ENCODE measurements at regions not wholly inside any gene's neighbourhood (a gene's known extent, or its start where the extent isn't known, plus 50 kb on each side); places are given as distances from the start of the nearest gene placed in this dataset.

- TF ChIP-seq POLR2AphosphoS5 (IDR thresholded peaks at IDR 0.05; ENCODE audit: low read depth, low read length) (no peak), CTCF (IDR thresholded peaks at IDR 0.05) (no peak), REST (IDR thresholded peaks at IDR 0.05; ENCODE audit: insufficient read depth in 1 of 2, low read depth in 2 of 2, low read length in 1 of 2) (no peak)
Observed at GRCh38 chr10:21281765-21282484, 243.6 kb downstream of the SKIDA1 start.
